K562 (cell line): ENCODE measurements at regions not wholly inside any gene's neighbourhood (a gene's known extent, or its start where the extent isn't known, plus 50 kb on each side); places are given as distances from the start of the nearest gene placed in this dataset.

Experiments used
- ATAC-seq: fragments of 200-7000 bp; cut with Tn5 transposase; 3 replicates; pipeline ENCODE4 v1.9.1; 2020; ENCODE audit warnings: moderate library complexity
- BruUV-seq: library from RNA; stranded (reverse); fragments of 400-500 nt; replicated peaks from 2 replicates; lab custom pipeline; 2021; lab: Mats Ljungman, UMichigan
- CTCF ChIA-PET: fragments of 300-600 bp; formaldehyde crosslinking; extraction: SDS; loops from one replicate; lab custom pipeline; 2021; ENCODE audit warnings: low intra/inter-chr PET ratio; lab: Yijun Ruan, JAX
- POLR2A ChIA-PET: fragments of 300-600, 350-650 bp; sonication (Branson Sonifier 250); formaldehyde crosslinking; extraction: SDS; loops from one replicate; lab custom pipeline; 2021; ENCODE audit warnings: antibody characterized with exemption, inconsistent platforms; lab: Yijun Ruan, JAX
- DNase-seq, 4 experiments: peaks; one replicate each; pipeline versions ENCODE4 v3.0.0 to v3.0.0-alpha.2; 2011 to 2018; ENCODE audit warnings: low spot score in 3 of 4, mixed read lengths in 3 of 4; ENCODE audit errors: extremely low read depth in 1 of 4
- FAIRE-seq: peaks from 2 replicates; lab custom pipeline; 2011; peaks lifted over from hg19 to GRCh38; lab: Jason Lieb, UNC
- H2AFZ ChIP-seq: 2 replicates; pipeline ENCODE4 v1.6.0; 2011; ENCODE audit warnings: low read depth, low read length, control low read depth, inconsistent platforms
- H3K27ac ChIP-seq: fragments of 200-600 bp; 3 replicates; pipeline ENCODE4 v1.8.0; 2011; ENCODE audit warnings: low read depth, mild to moderate bottlenecking, control low read depth, inconsistent platforms, low read length, moderate library complexity, mixed read lengths; ENCODE audit errors: extremely low read depth
- H3K27me3 ChIP-seq, 2 experiments: fragments of 300-600 bp in 1 of 2; 2 replicates in 1 of 2; 3 replicates in 1 of 2; pipeline versions ENCODE4 v1.6.0 to v1.8.0; 2011; ENCODE audit warnings: inconsistent platforms in 2 of 2, low read length in 2 of 2, mild to moderate bottlenecking in 1 of 2, mixed read lengths in 1 of 2, moderate library complexity in 1 of 2; ENCODE audit not compliant: control insufficient read depth in 2 of 2, insufficient read depth in 2 of 2
- H3K36me3 ChIP-seq: fragments of 300-600 bp; 3 replicates; pipeline ENCODE4 v1.8.0; 2011; ENCODE audit warnings: mild to moderate bottlenecking, low read length, inconsistent platforms; ENCODE audit not compliant: control insufficient read depth, insufficient read depth
- H3K4me1 ChIP-seq, 2 experiments: fragments of 200-600 bp in 1 of 2; replicated peaks in 1 of 2; 2 replicates in 1 of 2; 3 replicates in 1 of 2; pipeline versions ENCODE4 v1.5.1 to v1.8.0; 2011; ENCODE audit warnings: inconsistent platforms in 2 of 2, low read length in 2 of 2, mild to moderate bottlenecking in 1 of 2, mixed read lengths in 1 of 2, moderate library complexity in 1 of 2; ENCODE audit not compliant: control insufficient read depth in 2 of 2, insufficient read depth in 2 of 2
- H3K4me2 ChIP-seq: 2 replicates; pipeline ENCODE4 v1.6.1; 2011; ENCODE audit warnings: low read length, control low read depth, inconsistent platforms, mixed read lengths; ENCODE audit not compliant: insufficient read depth
- H3K4me3 ChIP-seq: fragments of 200-600 bp; sonication (generic), shearing (Covaris generic); 2 replicates; pipeline ENCODE4 v1.5.1; 2016; ENCODE audit warnings: control low read depth, inconsistent platforms
- H3K79me2 ChIP-seq: fragments of 200-600 bp; 3 replicates; pipeline ENCODE4 v1.8.0; 2011; ENCODE audit warnings: low read length, inconsistent platforms; ENCODE audit not compliant: control insufficient read depth, insufficient read depth
- H3K9ac ChIP-seq, 2 experiments: 2 replicates each; pipeline versions ENCODE4 v1.6.0 to v1.6.1; 2011; ENCODE audit warnings: low read depth in 2 of 2, low read length in 2 of 2, control low read depth in 1 of 2, inconsistent platforms in 1 of 2, mild to moderate bottlenecking in 1 of 2, mixed read lengths in 1 of 2; ENCODE audit not compliant: insufficient read depth in 1 of 2
- H3K9me1 ChIP-seq: one replicate; pipeline ENCODE4 v1.6.0; 2011; ENCODE audit warnings: inconsistent platforms, mild to moderate bottlenecking, low read length, moderate library complexity; ENCODE audit not compliant: control insufficient read depth, insufficient read depth
- H3K9me3 ChIP-seq: replicated peaks from 2 replicates; pipeline ENCODE4 v1.5.1; 2011; ENCODE audit warnings: low read depth, low read length, inconsistent platforms; ENCODE audit not compliant: control insufficient read depth, insufficient read depth
- H4K20me1 ChIP-seq: replicated peaks from 2 replicates; pipeline ENCODE4 v1.6.1; 2011; ENCODE audit warnings: low read length, inconsistent platforms, mixed read lengths; ENCODE audit not compliant: control insufficient read depth, insufficient read depth
- ASH1L ChIP-seq: fragments of 450-650 bp; IDR thresholded peaks from 2 replicates; pipeline ENCODE4 v1.6.1; 2018; ENCODE audit warnings: borderline replicate concordance, mild to moderate bottlenecking, low read depth; ENCODE audit not compliant: partially characterized antibody
- ID3 ChIP-seq, 2 experiments: fragments of 250-450 bp in 1 of 2; fragments of 450-650 bp in 1 of 2; sonication (Bioruptor Pico) in 1 of 2; IDR thresholded peaks; 2 replicates each; pipeline versions ENCODE4 v1.6.1 to v1.8.0; 2016 to 2021; ENCODE audit warnings: mild to moderate bottlenecking in 2 of 2, moderate library complexity in 2 of 2, missing compliant biosample characterization in 1 of 2, missing genetic modification characterization in 1 of 2
- MEIS2 ChIP-seq: fragments of 450-650 bp; IDR thresholded peaks from 2 replicates; pipeline ENCODE4 v1.6.1; 2014; ENCODE audit warnings: mild to moderate bottlenecking; ENCODE audit not compliant: partially characterized antibody
- NR2C2 ChIP-seq, 2 experiments: fragments of 200-800 bp in 1 of 2; sonication (Bioruptor generic) in 1 of 2; sonication (generic) in 1 of 2; formaldehyde crosslinking in 1 of 2; IDR thresholded peaks; 2 replicates each; pipeline versions ENCODE4 v1.6.1 to v1.8.0; 2016 to 2022; ENCODE audit warnings: mild to moderate bottlenecking in 1 of 2, missing compliant biosample characterization in 1 of 2, missing genetic modification characterization in 1 of 2, missing genetic modification reagents in 1 of 2
- SLC30A9 ChIP-seq: fragments of 250-450 bp; sonication (Bioruptor Pico); IDR thresholded peaks from 2 replicates; pipeline ENCODE4 v1.8.0; 2022; ENCODE audit warnings: mild to moderate bottlenecking, moderate library complexity
- TEAD4 ChIP-seq, 2 experiments: sonication (generic) in 1 of 2; formaldehyde crosslinking in 1 of 2; IDR thresholded peaks; 2 replicates each; pipeline versions ENCODE4 v1.6.1 to v1.8.0; 2012 to 2022; ENCODE audit warnings: borderline replicate concordance in 1 of 2, inconsistent platforms in 1 of 2, low read length in 1 of 2, mild to moderate bottlenecking in 1 of 2, missing genetic modification reagents in 1 of 2
- UBTF ChIP-seq, 2 experiments: IDR thresholded peaks; 2 replicates each; pipeline ENCODE4 v1.6.1; 2012; ENCODE audit warnings: improper control_type of control experiment in 2 of 2, low read depth in 2 of 2, low read length in 2 of 2, borderline replicate concordance in 1 of 2
- ZC3H11A ChIP-seq: IDR thresholded peaks from 2 replicates; pipeline ENCODE4 v1.6.1; 2012; ENCODE audit warnings: low read depth, low read length, improper control_type of control experiment
- ZNF57 ChIP-seq: fragments of 450-650 bp; formaldehyde crosslinking; IDR thresholded peaks from 2 replicates; pipeline ENCODE4 v1.4.0; 2020; ENCODE audit warnings: mild to moderate bottlenecking, moderate library complexity
- WGBS: fragments of 100-300 bp; shearing (Covaris generic); methylation state at CpG from one replicate; pipeline ENCODE4 v1.1.6; 2016; ENCODE audit warnings: low coverage, mixed read lengths; ENCODE audit not compliant: insufficient coverage; ENCODE audit errors: missing lambda C conversion rate; 5-methylcytosine and 5-hydroxymethylcytosine counted together
- in situ Hi-C: fragments of 300-500 bp; cut with MboI; formaldehyde crosslinking; loops from 4 replicates; pipeline ENCODE4 v1.15.0; 2018; ENCODE audit warnings: inconsistent platforms, mixed read lengths
- intact Hi-C: fragments of 100-400 bp; cut with micrococcal nuclease; formaldehyde crosslinking; loops from 2 replicates; pipeline ENCODE4 v1.14.2; 2022

- TF ChIP-seq UBTF (IDR thresholded peaks at IDR 0.05; ENCODE audit: borderline replicate concordance in 1 of 2, low read depth in 2 of 2, low read length in 2 of 2), result no peak
- no peak for TF ChIP-seq SLC30A9
- no peak for TF ChIP-seq TEAD4 (IDR thresholded peaks at IDR 0.05; ENCODE audit: low read length)
- no peak for TF ChIP-seq TEAD4 (CRISPR knock-in tag; IDR thresholded peaks at IDR 0.05; ENCODE audit: borderline replicate concordance)
- TF ChIP-seq ZC3H11A, result no peak
- no peak for TF ChIP-seq ASH1L
These were observed 414.1 kb upstream of the SALL1 start (continued) for GRCh38 chr16:51565184-51565583.

DNA sequence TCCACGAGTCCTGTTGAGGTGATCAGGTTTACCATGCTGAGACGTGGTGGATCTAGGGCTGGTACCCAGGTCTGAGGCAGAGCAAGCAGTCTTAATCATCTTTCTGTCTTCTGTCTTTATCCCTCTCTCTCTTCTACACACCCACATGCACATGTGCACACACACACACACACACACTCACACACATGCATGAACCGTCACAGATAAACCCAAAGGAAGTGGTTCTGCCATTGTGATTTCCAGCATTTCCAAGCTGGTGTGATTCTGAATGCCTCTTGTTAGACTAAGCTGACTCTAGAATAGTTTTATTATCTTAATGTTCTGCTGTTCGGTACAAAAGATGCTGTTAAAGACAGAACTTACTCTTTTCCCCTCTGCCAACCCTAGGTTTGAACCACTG is 411.8 kb upstream of the SALL1 start:
- Histone ChIP-seq H2AFZ (no peak overlapping the region), H3K79me2 (no peaks in the 10 kb centered on the region), H3K9me1 (no peaks in the 10 kb centered on the region), H3K9me3 (no peaks in the 10 kb centered on the region), H3K27ac (no peak overlapping the region), H3K4me3 (no peak overlapping the region), H3K27me3 (no peaks in the 10 kb centered on the region), H4K20me1 (no peaks in the 10 kb centered on the region), H3K36me3 (no peaks in the 10 kb centered on the region), H3K4me2 (no peak overlapping the region), H3K9ac (no peak overlapping the region), H3K4me1 (no peaks in the 10 kb centered on the region)
- ChIA-PET POLR2A (no interaction called here), CTCF (no interaction called here)
- WGBS, result 0% methylated on average over 4 of the region's 4 CpGs
- in situ Hi-C loops, result no loop called here
- intact Hi-C loops, result no loop called here
- no peak for ATAC-seq
- TF ChIP-seq ID3 (CRISPR knock-in tag; IDR thresholded peaks at IDR 0.05), result no peak
- no peak for TF ChIP-seq ID3 (tag; IDR thresholded peaks at IDR 0.05)
- TF ChIP-seq NR2C2 (CRISPR knock-in tag; IDR thresholded peaks at IDR 0.05), result no peak
- no peak for TF ChIP-seq NR2C2 (tag; IDR thresholded peaks at IDR 0.05)
- TF ChIP-seq MEIS2, result no peak
- no peak for TF ChIP-seq ZNF57 (CRISPR knock-in tag)
- no TSS peak for BruUV-seq
- FAIRE-seq, result no peak
- no peak for DNase-seq
